ENCODE measurements at regions not wholly inside any gene's neighbourhood (a gene's known extent, or its start where the extent isn't known, plus 50 kb on each side); places are given as distances from the start of the nearest gene placed in this dataset.

DNA sequence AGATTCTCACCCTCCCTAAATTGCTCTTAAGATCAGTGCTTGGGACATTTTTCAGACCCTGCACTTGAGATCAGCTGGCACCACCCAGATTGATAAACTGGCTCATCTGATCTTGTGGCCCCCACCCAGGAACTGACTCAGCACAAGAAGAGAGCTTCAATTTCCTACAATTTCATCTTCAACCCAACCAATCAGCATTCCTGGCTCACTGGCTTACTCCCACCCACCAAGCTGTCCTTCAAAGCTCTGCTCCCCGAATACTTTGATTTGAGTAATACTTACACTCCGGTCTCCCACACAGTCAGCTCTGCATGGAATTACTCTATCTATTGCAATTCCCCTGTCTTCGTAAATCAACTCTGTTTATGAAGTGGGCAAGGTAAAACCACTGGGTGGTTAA, 461.9 kb upstream of the RGS18 start:
- TF ChIP-seq, protein P1, sequence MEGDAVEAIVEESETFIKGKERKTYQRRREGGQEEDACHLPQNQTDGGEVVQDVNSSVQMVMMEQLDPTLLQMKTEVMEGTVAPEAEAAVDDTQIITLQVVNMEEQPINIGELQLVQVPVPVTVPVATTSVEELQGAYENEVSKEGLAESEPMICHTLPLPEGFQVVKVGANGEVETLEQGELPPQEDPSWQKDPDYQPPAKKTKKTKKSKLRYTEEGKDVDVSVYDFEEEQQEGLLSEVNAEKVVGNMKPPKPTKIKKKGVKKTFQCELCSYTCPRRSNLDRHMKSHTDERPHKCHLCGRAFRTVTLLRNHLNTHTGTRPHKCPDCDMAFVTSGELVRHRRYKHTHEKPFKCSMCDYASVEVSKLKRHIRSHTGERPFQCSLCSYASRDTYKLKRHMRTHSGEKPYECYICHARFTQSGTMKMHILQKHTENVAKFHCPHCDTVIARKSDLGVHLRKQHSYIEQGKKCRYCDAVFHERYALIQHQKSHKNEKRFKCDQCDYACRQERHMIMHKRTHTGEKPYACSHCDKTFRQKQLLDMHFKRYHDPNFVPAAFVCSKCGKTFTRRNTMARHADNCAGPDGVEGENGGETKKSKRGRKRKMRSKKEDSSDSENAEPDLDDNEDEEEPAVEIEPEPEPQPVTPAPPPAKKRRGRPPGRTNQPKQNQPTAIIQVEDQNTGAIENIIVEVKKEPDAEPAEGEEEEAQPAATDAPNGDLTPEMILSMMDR (IDR thresholded peaks at IDR 0.05) = no peak
- TF ChIP-seq POLR2AphosphoS5 (IDR thresholded peaks at IDR 0.05) (no peak), POLR2A (IDR thresholded peaks at IDR 0.05) (no peak), EP300 (IDR thresholded peaks at IDR 0.05) (no peak)
